Limb (tissue), 2 donors: ENCODE measurements at regions not wholly inside any gene's neighbourhood (a gene's known extent, or its start where the extent isn't known, plus 50 kb on each side); places are given as distances from the start of the nearest gene placed in this dataset.
A peak's percentile ranks its signal among the peaks of the same experiment; 100 is the strongest.

ENCODE experiments used
- DNase-seq, 2 donors: peaks; one replicate each; pipeline ENCODE4 v3.0.0-alpha.2; 2016; ENCODE audit errors: extremely low spot score in 2 of 2

GRCh38 chr10:78763234-78763633, 305.5 kb upstream of the ZMIZ1 start:
- DNase-seq: no peak

GRCh38 chr10:78763651-78764395, 304.9 kb upstream of the ZMIZ1 start:
- peak in 1 of 2 donors; percentile 69 for DNase-seq

GRCh38 chr10:78764436-78764835, 304.3 kb upstream of the ZMIZ1 start:
- no peak for DNase-seq

- peak in 1 of 2 donors; percentile 17 for DNase-seq
Observed at GRCh38 chr10:78764846-78765430, 303.8 kb upstream of the ZMIZ1 start.

- DNase-seq: peak in 1 of 2 donors; percentile 40
Observed at GRCh38 chr10:78765726-78766335, 302.9 kb upstream of the ZMIZ1 start.

- no peak for DNase-seq
Observed at GRCh38 chr10:78766603-78767002, 302.2 kb upstream of the ZMIZ1 start.

- peak in 1 of 2 donors; percentile 70 for DNase-seq
Observed at GRCh38 chr10:78768041-78768835, 300.5 kb upstream of the ZMIZ1 start.

GRCh38 chr10:78768876-78769275, 299.9 kb upstream of the ZMIZ1 start:
- peak in 1 of 2 donors; percentile 47 for DNase-seq

- DNase-seq: peak in 1 of 2 donors; percentile 19
Observed at GRCh38 chr10:78769526-78769925, 299.2 kb upstream of the ZMIZ1 start.

GRCh38 chr10:78770167-78771090, 298.3 kb upstream of the ZMIZ1 start:
- DNase-seq: peak in 1 of 2 donors; percentile 20

- peak in 1 of 2 donors; percentile 29 for DNase-seq
Observed at GRCh38 chr10:78771260-78771659, 297.5 kb upstream of the ZMIZ1 start.

GRCh38 chr10:78771808-78772455, 296.8 kb upstream of the ZMIZ1 start:
- DNase-seq: peak; percentile 39 to 64

GRCh38 chr10:78772486-78772885, 296.3 kb upstream of the ZMIZ1 start:
- DNase-seq: peak in 1 of 2 donors; percentile 21

- peak in 1 of 2 donors; percentile 22 for DNase-seq
Observed at GRCh38 chr10:78772986-78773530, 295.7 kb upstream of the ZMIZ1 start.

GRCh38 chr10:78774614-78774998, 294.2 kb upstream of the ZMIZ1 start:
- DNase-seq: no peak

GRCh38 chr10:78774999-78775711, 293.6 kb upstream of the ZMIZ1 start:
- DNase-seq: peak in 1 of 2 donors; percentile 56

- DNase-seq: peak in 1 of 2 donors; percentile 12
Observed at GRCh38 chr10:78775891-78776290, 292.9 kb upstream of the ZMIZ1 start.

- peak in 1 of 2 donors; percentile 15 for DNase-seq
Observed at GRCh38 chr10:78776756-78777155, 292.0 kb upstream of the ZMIZ1 start.

- DNase-seq: peak; percentile 66 to 79
Observed at GRCh38 chr10:78777466-78777865, 291.3 kb upstream of the ZMIZ1 start.
